ENCODE measurements at regions not wholly inside any gene's neighbourhood (a gene's known extent, or its start where the extent isn't known, plus 50 kb on each side); places are given as distances from the start of the nearest gene placed in this dataset.

DNA sequence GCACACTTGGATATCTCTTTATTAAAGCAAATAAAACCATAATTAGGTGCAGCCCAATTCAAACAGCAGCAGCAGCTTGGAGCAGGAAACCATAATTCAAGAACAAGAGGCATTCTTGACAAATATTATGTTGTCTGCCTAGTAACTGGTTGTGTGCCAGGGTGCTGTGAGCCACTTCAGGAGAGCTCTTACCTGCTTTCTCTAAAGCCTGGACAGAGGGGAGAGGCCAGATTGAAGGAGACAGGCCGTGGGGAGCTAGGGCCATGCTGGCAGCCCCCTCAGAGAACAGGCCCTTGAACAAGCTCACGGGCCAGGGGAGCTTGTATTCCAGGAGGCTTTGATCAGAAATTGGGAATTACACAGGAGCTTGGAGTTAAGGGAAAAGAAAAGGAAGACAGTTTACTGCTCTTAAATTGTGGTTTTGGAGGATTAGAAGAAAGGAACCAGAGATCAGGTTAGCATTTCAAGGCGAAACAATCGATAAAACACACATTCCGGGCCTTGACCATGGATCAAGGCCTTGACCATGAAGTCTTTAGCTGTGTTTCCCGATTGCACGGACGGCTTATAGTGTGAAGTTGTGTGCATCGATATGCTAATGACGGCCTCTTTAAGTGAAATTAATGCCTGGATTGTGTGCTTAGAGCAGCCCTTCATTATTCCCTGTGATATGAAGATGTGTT is 69.8 kb upstream of the NKX2-2 start:
- no peak for DNase-seq (ENCODE audit: low read depth, low spot score)
- H3K27ac ChIP-seq, result no peak overlapping the region

DNA sequence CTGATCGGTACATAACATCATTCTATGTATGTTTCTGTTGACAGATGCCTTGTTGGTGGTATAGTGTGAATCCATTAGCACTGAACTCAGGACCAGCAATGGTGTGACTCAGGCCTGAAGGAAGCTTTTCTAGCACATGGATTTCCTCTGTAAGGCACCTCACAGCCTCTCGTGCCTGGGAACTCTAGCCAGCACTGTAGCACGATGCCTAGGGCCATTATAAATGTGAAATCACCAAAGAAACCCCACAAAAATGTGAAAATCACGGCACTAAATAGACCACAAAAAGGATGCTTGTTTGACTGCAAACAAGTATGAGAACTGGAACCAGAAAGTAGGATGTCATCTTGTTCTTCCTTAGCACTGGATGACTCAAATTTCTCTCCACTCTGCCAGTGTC is 63.7 kb upstream of the NKX2-2 start:
- no peak for DNase-seq (ENCODE audit: low read depth, low spot score)
- no peak overlapping the region for H3K27ac ChIP-seq

GRCh38 chr20:21575981-21576740 is 62.3 kb upstream of the NKX2-2 start:
- DNase-seq (ENCODE audit: low read depth, low spot score), result no peak
- H3K27ac ChIP-seq, result no peak overlapping the region

DNA sequence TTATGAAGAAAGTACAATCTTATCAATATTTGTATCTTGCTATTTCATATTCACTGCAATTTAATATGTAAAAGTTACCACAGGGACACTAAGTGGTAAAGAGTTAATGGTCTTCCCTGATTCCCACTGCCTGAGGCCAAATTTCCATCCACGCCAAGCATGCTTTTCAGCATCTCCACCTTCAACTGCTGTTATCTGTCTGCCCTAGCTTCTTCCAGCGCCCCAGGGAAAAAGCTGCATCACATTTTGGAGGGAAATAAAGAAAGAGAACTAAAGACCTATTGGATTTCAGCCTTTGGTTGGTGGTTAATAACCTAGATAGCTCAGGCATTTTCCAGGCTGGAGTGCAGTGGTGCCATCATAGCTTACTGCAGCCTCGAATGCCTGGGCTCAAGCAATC is 61.3 kb upstream of the NKX2-2 start:
- DNase-seq (ENCODE audit: low read depth, low spot score), result no peak

GRCh38 chr20:21574443-21574842 is 60.6 kb upstream of the NKX2-2 start:
- H3K27ac ChIP-seq, result no peak overlapping the region
- no peak for DNase-seq (ENCODE audit: low read depth, low spot score)

More for the DNA sequence above, 61.3 kb upstream of the NKX2-2 start:
- no peak overlapping the region for H3K27ac ChIP-seq

- H3K27ac ChIP-seq, result no peak overlapping the region
- DNase-seq (ENCODE audit: low read depth, low spot score), result no peak
These were observed 59.4 kb upstream of the NKX2-2 start for GRCh38 chr20:21573259-21573658.

- no peak for DNase-seq (ENCODE audit: low read depth, low spot score)
- H3K27ac ChIP-seq, result no peak overlapping the region
These were observed 58.2 kb upstream of the NKX2-2 start for GRCh38 chr20:21571841-21572690.

DNA sequence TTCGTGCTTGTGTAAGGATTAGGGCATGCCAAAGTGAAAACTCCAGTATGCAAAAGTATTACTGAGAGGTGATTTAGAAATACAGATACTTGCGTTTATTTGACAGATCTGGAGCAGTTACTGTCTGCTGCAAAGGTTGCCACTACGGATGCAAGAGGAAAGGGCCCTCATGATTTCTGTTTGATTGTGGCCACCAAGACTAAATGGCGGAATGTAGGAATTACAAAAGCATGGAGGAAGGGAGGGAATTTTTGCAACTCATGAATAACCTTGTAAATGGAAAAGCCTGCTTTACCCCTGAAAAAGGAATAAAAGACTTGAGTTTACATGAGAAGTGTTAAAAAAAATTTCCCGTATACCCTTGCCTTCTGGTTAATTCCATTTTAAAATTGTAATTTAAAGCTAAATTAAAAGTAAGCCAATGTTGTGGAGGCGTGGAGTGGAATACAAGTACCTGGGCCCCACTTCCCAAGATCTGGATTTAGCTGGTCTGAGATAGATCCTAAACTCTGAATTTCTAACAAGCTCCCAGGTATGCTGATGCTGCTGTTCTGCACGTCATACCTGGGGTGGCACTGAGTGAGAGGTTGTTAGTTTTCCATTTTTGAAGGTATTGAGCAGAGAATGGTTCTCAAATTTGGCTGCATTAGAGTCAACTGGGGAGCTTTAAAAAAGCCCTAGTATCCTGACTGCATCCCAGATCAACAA is 56.6 kb upstream of the NKX2-2 start:
- DNase-seq (ENCODE audit: low read depth, low spot score), result no peak
- no peak overlapping the region for H3K27ac ChIP-seq

DNA sequence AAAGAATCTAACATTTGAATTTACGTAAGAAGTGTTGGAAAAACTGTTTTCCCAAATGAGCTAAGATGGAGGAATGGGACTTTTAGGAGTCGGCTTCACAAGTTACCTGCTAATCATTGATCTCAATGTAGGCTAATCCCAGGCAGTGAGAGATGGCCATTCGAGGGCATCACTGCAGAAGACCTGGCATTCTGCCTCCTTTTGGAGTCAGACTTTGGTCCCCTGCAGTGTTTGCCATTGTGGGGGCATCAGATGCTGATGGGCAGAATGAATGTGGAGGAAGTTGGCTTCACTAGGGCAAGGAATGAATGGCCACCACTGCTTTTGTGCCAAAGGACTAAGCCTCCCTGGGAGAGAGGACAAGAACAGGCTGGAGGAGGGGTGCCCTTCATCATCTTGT is 55.7 kb upstream of the NKX2-2 start:
- H3K27ac ChIP-seq, result no peak overlapping the region
- DNase-seq (ENCODE audit: low read depth, low spot score), result no peak

GRCh38 chr20:21564127-21564773 is 50.4 kb upstream of the NKX2-2 start:
- no peak for DNase-seq (ENCODE audit: low read depth, low spot score)
- H3K27ac ChIP-seq, result no peak overlapping the region
